Stimulated activated CD8-positive, alpha-beta memory T cell treated with anti-CD3 and anti-CD28 coated beads, Interleukin-15, amount 100 ng/mL, for 1 hour (primary cell): ENCODE measurements at regions not wholly inside any gene's neighbourhood (a gene's known extent, or its start where the extent isn't known, plus 50 kb on each side); places are given as distances from the start of the nearest gene placed in this dataset.
"Not testable (repeated sequence)": the region's sequence is repeated elsewhere in the genome, so short reads cannot be mapped to it uniquely, and the experiment has no call there.

ENCODE experiments used
- DNase-seq: peaks from one replicate; pipeline ENCODE4 v3.0.0-alpha.2; 2020; ENCODE audit warnings: low read depth

DNA sequence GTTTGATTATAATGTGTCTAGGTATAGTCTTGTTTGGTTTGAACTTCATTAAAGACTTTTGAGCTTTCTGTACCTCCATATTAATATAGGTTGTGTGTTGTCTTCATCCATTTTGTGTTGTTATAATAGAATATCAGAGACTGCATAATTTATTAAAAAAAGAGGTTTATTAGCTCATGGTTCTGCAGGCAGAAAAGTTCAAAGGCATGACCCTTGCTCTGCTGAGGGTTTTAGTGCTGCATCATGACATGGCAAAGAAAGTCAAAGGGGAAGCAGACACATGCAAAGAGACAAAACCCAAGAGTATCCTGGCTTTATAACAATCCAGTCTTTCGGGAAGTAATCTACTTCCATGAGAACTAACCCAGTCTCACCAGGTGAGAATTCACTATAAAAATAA, 358.2 kb downstream of the EDEM1 start:
- no peak for DNase-seq

DNA sequence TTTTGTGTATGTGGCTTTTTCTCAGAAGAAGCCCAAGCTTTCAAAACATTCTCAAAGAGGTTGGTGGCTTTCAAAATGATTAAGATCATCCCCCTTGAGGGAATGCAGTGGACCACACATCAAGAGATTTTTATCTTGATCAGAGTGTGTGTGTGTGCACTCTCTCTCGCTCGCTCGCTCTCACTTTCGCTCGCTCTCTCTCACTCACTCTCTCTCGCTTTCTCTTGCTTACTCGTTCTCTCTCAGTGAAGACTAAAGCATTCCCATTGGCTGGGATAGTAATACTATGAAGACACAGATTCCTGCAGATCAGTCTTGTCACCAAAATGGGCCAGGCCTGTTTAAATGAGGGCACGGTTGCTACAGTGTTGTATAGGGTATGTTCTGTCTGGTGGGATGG, 365.7 kb downstream of the EDEM1 start:
- DNase-seq = no peak

DNA sequence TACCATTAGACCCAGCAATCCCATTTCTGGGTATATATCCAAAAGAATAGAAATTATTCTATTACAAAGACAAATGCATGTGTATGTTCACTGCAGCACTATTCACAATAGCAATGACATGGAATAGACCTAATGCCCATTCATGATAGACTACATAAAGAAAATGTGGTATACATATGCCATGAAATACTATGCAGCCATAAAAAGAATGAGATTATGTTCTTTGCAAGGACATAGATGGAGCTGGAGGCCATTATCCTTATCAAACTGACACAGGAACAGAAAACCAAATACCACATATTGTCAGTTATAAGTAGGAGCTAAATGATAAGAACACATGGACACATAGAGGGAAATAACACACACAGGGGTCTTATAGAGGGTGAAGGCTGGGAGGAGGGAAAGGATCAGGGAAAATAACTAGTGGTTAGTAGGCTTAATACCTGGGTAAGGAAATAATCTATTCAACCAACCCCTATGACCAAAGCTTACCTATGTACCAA, 366.8 kb downstream of the EDEM1 start:
- no peak for DNase-seq

DNA sequence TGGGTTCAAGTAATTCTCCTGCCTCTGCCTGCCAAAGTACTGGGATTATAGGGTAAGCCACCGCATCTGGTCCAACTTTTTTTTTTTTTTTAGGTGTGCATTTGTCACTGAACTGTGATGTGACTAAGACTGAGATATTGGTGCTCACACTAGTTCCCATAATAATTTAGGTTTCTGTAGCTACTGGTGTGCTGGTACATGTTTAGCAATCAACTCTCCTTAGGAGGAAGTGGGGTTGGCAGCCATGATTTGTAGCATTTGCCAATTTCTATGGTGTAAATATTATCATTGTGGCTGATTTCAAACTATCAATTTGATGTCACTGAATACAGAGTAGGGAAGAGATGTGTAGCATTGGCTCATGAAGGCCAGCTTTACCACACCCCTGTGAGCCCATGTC, 372.7 kb downstream of the EDEM1 start:
- DNase-seq = no peak

DNA sequence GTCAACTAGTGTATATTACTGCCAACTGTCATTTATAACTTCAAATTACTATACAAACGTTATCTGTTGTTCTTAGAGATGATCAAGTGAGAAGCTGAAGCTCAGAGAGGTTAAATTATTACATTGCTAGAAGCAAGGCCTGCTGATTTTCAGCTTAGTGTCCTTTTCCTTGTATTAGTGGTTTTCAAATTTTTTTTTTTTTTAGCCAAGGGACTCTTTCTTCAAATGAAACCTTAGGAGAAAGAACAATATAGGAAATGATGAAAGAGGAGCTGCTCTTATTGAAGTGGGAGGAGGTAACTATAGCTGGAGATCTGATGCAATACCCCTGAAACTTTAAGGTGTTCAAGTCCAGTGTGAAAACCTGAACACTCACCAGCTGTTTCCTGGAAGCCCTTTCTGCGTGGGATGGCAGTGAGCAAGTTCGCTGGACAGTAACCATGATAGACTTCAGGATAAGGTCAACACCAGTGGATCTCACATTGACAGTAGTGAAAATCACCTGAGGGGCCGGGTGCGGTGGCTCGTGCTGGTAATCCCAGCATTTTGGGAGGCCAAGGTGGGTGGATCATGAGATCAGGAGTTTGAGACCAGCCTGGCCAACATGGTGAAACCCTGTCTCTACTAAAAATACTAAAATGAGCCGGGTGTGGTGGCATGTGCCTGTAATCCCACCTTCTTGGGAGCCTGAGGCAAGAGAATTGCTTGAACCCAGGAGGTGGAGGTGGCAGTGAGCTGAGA, 376.2 kb downstream of the EDEM1 start:
- no peak for DNase-seq

DNA sequence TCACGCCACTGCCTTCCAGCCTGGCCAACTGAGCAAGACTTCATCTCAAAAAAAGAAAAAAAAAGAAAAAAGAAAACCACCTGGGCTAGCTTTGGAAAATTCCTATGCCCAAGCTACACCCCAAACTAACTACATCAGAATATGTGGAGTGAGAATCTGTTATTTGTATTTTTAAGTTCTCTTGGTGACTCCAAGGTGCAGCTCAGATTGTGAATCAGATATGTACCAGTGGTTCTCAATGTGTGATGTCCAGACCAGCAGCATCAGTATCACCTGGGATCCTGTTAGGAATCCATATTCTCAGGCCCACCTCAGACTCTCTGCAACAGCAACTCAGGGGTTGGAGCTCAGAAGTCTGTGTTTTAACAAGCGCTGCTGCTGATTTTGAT, 376.8 kb downstream of the EDEM1 start:
- no peak for DNase-seq

DNA sequence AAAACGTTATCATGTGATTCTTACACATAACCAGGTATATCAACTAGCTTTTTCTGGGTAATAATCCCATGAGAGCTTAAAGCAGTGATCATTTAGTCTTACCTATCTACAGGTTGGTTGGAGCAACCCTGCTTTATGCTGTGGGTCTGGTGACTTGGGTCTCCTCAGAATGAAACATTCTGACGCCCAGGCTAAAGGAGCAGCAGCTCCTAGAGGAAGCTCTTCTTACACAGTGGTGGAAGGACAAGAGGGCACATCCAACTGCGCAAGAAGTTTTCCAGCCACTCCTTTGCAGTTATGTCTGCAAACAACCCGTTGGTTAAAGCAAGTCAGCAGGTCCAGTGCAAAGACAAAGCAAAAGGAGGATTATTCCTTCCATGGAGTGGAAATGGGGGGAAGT, 377.5 kb downstream of the EDEM1 start:
- no peak for DNase-seq

DNA sequence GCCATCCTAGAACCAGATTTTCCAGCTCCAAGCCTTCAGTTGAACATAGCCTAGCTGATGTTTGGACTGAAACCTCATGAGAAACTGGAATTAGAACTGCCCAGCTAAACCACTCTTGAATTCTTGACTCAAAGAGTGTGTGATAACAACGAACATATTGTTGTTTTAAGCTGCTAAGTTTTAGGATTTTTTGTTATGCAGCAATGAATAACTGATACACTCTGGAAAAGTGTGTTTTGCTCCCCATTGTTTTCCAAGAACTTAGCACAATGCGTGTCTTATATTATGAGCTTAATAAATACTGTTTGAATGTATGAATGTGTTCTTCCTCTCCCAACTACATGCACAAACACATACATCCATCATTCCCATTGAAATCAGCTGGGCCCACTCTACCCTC, 379.6 kb downstream of the EDEM1 start:
- no peak for DNase-seq

DNA sequence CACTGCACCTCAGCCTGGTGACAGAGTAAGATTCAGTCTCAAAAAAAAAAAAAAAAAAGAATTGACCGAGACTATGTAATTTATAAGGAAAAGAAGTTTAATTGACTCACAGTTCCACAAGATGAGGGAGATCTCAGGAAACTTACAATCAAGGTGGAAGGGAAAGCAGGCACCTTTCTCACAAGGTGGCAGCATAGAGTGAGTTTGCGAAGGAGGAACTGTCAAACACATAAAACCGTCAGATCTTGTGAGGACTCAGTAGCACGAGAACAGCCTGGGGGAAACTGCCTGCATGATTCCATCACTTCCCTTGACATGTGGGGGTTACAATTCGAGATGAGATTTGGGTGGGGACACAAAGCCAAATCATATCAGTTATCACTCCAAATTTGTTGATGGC, 380.9 kb downstream of the EDEM1 start:
- DNase-seq = no peak

DNA sequence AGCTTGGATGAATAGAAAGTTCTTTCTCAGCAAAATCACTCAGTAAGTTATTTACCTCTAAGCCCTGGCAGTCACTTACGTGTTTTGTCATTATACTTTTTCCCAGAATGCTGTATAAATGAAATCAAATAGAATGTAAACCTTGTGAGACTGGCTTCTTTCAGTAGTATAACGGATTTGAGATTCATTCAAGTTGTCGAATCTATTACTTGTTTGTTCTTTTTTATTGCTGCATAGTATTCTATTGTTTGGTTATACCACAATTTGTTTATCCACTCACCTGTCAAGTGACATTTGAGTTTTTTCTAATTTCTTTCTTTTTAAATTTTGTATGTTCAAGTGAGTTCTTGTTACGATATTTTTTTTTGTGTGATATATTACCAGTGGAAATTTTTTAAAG, 381.6 kb downstream of the EDEM1 start:
- DNase-seq = no peak

DNA sequence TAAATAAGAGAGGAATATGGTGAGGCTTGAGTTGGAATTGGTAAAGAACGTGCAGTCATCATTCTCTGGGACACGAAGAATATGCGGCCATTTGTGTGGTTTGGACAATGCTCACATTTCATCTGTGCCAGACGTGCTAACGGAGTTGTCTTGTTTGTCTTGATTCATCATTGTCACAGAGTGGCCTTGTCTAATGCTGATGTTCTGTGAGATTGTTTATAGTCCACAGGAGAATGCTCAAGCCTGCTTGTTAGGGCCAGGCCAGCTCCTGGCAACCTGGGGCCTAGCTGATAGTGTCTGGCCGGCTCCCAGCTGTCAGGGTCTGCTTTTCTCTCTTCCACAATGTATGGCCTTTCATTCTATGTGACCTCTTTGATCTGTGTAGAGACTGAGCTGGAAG, 384.7 kb downstream of the EDEM1 start:
- no peak for DNase-seq

DNA sequence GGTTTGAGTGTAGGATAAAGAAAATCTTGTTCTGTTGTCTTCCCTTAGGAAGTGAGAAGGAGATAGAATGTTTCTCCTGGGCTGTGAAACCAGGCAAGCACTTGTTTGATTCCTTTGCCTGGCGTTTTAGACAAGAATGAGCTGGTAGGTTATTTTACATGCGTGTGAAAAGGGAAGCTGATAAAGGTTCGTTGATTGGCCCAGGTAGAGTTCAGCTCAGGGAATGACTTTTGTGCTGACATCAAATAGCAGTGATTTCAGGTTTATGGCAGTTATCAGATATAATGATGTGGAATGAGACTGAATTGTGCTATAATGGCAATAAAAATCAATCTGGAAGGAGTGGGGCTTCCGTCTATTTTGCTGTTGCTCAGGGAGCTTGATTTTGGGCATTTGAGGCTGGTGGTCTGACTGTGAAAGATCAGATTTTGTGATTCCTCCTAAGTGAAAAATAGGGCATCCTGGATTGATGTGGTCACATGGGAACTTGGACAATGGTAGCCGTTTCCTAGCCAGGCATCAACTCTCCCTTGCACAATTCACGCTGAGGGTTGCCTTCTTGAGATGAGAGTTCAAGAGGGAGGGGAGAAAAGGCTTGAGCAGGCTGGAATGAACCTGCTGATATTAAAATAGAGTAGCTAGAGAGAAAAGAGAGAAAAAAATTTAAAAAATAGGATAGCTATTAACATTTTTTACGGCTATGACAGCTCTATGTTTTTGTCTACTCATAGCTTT, 388.9 kb downstream of the EDEM1 start:
- DNase-seq = no peak

DNA sequence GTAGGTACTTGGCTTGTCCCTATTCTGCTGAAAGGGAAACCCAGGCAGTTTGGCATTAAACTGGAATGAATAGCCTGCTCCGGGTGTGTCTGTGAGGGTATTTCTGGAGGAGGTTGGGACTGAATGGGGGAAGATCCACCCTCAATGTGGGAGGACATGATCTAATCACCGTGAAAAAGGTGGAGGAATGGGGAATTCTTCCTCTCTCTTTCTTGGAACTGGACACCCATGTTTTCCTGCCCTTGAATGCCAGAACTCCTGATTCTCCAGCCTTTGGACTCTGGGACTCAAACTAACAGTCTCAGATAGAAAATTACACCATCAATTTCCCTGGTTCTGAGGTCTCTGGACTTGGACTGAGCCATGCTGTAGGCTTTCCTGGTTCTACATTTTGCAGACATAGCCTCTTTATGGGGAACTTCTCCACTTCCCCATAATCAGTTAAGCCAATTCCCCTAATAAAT, 391.7 kb downstream of the EDEM1 start:
- DNase-seq = no peak

DNA sequence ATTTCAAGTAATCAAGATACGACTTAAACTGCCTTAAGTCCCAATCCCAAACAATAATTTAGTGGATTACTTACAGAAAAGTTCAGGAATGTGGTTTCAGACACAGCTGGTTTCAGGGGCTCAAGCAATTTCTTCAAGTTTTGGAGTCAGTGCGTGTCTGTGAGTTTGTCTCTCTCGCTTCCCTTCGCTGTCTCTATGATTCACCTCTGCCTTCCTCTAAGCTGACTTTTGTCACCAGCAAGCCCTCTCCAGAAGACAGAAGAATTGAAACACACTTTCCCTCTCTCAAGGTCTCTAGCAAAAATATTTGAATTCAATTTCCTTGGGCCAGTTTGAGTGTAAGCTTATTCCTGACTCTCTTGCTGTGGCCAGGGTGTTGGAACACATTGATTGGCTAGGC, 392.4 kb downstream of the EDEM1 start:
- no peak for DNase-seq

DNA sequence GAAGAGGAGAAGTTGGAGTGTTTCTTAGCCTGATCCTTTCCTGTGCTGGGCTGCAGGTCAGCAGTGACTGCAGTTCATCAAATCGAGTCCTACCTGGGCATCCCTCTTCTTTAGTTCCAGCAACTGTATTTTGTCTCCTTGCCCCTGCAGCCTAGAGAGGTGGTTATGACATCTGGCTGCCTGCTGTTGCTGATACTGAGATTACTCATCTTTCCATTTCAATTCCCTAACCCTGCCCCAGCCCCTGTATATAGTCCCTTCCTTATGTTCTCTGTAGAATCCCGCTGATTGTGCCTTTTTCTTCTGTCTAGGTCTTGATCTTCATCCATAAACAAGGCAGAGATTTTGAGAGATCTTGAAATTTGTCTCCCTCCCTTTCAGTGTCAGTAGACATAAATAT, 393.3 kb downstream of the EDEM1 start:
- no peak for DNase-seq

DNA sequence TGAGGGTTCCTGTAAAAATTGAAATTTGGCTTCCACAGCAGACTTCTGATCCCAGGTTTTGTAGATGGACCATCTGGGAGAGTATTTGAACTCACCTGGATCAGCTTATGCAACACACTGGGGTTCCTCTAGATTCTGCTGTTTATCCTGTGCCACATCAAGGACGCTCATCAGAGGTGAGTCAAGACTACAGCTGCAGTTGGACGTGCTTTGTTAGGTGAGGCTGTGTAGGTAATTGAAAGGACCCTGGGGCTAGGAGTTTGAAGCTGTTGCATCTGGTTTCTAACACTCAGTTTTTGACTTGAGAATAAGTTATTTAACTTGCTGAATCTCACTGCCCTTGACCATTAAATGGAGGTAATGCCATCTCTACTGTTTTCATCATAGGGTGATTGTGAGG, 394.2 kb downstream of the EDEM1 start:
- no peak for DNase-seq

DNA sequence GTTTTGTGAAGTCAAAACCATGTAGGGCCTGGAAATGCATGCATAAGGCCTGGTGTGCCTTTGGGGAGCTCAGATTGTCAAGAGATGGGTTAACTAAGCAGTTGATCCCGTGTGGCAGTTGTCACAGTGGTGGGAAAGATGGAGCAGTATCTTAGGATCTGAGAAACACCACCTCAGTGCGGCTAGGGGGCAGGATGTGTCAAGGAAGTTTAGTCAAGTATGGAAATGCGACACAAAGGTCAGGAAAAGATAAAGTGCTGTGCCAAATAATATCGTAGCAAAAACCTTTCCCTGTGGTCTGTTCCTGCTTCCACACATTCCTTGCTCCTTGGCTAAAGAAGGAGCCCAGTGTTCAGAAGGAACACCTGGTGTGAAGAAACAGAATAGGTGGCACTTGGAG, 396.4 kb downstream of the EDEM1 start:
- no peak for DNase-seq

DNA sequence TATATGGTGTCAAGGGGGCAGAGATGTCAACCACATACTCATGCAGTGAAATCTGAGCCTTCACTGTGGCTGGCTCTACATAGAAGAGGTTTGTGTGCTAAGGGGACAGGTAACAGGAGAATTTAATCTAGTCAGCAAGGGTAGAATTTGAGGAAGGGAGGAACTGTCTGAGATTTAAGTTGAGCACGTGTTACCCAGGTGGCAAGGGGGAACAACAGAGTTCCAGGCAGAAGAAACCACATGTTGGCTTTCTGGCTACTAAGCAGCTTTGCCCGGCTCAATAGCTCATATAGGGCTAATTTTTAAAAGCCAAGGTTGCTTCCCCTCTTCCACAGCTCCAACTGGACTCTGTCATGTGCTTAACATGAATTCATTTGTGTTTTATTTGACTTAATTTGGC, 397.6 kb downstream of the EDEM1 start:
- no peak for DNase-seq

DNA sequence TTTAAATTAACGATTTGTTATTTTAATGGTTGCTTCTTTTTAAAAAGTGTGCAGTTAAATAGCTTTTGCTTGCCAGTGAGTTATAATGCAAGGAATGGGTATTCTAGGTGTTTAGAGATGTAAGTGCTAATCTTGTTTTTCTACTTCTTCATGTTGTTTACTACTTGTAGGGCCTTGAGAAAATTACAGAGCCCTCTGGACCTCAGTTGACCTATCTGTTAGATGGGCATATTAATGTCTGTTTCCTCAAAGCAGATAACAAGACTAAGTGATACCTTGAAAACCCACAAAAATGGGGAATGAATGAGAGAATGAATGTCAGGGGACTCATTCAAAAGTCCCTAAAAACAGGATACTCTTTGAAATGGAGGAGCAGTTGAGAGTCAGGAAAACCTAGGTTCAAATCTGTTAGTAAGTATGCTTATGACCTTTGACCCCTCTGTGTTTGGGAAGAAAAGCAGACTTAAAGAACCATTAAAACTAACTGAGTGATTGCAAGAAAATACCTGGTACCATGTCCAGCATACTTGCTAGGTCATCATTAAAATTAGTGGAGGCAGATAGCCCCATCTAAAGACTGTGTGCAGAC, 419.5 kb downstream of the EDEM1 start:
- DNase-seq = no peak

DNA sequence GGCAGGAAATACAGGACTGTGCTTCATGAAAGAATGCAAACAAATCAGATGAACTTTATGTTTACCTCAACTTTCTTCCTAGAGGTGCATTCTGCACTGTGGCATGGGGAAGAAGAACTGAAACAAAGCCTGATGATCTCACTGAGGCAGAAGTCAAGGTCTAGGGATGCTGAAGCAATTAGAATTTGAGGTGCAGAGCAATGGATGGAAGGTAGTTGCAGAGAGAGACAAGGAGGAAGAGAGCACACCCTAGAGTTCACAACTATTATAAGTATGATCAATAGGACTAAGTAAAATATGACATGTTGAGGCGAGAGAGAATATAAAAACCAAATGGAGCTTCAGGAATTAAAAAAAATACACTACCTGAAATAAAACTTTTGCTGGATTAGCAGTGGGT, 420.1 kb downstream of the EDEM1 start:
- no peak for DNase-seq

DNA sequence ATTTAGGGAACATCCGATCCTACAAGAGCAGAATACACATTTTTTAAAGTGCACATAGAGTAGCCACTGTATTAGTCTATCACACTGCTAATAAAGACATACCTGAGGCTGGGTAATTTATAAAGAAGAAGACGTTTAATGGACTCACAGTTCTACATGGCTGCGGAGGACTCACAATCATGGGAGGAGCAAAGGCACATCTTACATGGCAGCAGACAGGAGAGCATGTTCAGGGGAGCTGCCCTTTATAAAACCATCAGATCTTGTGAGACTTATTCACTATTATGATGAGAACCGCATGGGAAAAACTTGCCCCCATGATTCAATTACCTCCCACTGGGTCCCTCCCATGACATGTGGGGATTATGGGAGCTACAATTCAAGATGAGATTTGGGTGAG, 421.5 kb downstream of the EDEM1 start:
- not testable (repeated sequence) for DNase-seq

DNA sequence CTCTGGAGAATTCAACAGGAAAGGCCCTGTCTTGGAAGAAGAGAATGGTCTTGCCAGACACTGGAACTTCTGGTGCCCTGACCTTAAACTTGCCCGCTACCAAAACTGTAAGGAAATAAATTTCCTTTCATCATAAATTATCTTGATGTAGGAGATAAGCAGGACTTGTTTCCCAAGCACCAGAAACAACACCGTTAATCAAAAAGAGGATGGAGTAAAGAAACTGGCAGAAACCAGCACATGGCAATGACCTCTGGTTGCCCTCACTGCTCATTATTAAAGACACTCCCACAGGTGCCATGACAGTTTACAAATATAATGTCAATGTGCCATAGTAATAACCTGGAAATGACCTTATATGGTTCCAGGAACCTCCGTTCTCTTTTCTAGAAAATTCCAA, 426.1 kb downstream of the EDEM1 start:
- DNase-seq = no peak

DNA sequence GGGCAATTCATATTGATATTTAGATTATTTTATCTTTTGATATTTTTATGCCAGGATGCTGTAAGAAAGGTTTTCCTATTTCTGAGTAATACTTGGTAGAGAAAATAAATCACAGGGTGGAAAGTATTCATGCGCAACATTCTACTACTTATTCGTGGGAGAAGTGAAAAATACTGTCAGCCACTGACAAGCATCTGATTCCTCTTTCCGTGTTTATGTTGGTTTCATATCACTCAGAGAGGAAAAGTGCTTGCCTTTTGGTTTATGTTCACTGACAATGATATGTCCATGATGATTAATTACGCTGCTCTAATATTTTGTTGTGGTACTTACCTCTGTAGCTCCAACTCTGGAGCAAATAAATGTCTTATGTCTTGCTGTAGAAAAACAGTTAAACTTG, 429.4 kb downstream of the EDEM1 start:
- DNase-seq = no peak
